Panc1 (cell line): ENCODE measurements at regions not wholly inside any gene's neighbourhood (a gene's known extent, or its start where the extent isn't known, plus 50 kb on each side); places are given as distances from the start of the nearest gene placed in this dataset.

ENCODE experiments used
- ATAC-seq: fragments of 200-7000 bp; cut with Tn5 transposase; 2 replicates; pipeline ENCODE4 v1.9.1; 2020; ENCODE audit warnings: mild to moderate bottlenecking, moderate library complexity
- BruUV-seq: library from RNA; stranded (reverse); fragments of 400-500 nt; replicated peaks from 2 replicates; lab custom pipeline; 2021; lab: Mats Ljungman, UMichigan
- CTCF ChIA-PET: fragments of 300-600 bp; sonication (Branson Sonifier 250); formaldehyde crosslinking; loops from one replicate; lab custom pipeline; 2022; ENCODE audit warnings: antibody characterized with exemption; lab: Charles Lee
- POLR2A ChIA-PET: fragments of 300-600 bp; sonication (Branson Sonifier 250); formaldehyde crosslinking; loops from one replicate; lab custom pipeline; 2022; ENCODE audit warnings: antibody characterized with exemption; lab: Charles Lee
- DNase-seq: peaks from one replicate; pipeline ENCODE4 v3.0.0-alpha.2; 2010; ENCODE audit warnings: low read depth, low spot score
- H3K27ac ChIP-seq: 2 replicates; pipeline ENCODE4 v1.5.1; 2011; ENCODE audit warnings: mild to moderate bottlenecking, low read length, inconsistent platforms
- H3K27me3 ChIP-seq: fragments of 200-500 bp; sonication (Bioruptor generic); 2 replicates; pipeline ENCODE4 v1.6.0; 2014; ENCODE audit warnings: low read length, inconsistent platforms; ENCODE audit not compliant: control insufficient read depth, insufficient read depth
- H3K36me3 ChIP-seq: fragments of 200-500 bp; sonication (Bioruptor generic); 2 replicates; pipeline ENCODE4 v1.5.1; 2014; ENCODE audit warnings: inconsistent platforms, mild to moderate bottlenecking, low read length, moderate library complexity; ENCODE audit not compliant: control insufficient read depth, insufficient read depth
- H3K4me1 ChIP-seq: 2 replicates; pipeline ENCODE4 v1.5.1; 2011; ENCODE audit warnings: inconsistent platforms, mild to moderate bottlenecking, low read length, moderate library complexity; ENCODE audit not compliant: control insufficient read depth, insufficient read depth
- H3K4me3 ChIP-seq, 2 experiments: 2 replicates each; pipeline ENCODE4 v1.5.1; 2011 to 2012; ENCODE audit warnings: low read depth in 2 of 2, low read length in 2 of 2, mild to moderate bottlenecking in 2 of 2, inconsistent platforms in 1 of 2, moderate library complexity in 1 of 2
- H3K9me3 ChIP-seq: fragments of 200-500 bp; sonication (Bioruptor generic); 2 replicates; pipeline ENCODE4 v1.5.1; 2014; ENCODE audit warnings: low read depth, mild to moderate bottlenecking, inconsistent platforms, low read length, moderate library complexity; ENCODE audit not compliant: control insufficient read depth, insufficient read depth
- POLR2AphosphoS5 ChIP-seq: IDR thresholded peaks from 2 replicates; pipeline ENCODE4 v1.6.1; 2012; ENCODE audit warnings: mild to moderate bottlenecking, low read depth, low read length, moderate library complexity
- SIN3A ChIP-seq: IDR thresholded peaks from 2 replicates; pipeline ENCODE4 v1.6.1; 2012; ENCODE audit warnings: low read depth, mild to moderate bottlenecking, low read length, moderate library complexity, borderline replicate concordance; ENCODE audit not compliant: insufficient read depth
- TCF7L2 ChIP-seq: IDR thresholded peaks from 2 replicates; pipeline ENCODE4 v1.6.1; 2011; ENCODE audit warnings: mild to moderate bottlenecking, low read depth, low read length, inconsistent platforms
- in situ Hi-C: cut with HindIII; loops from 2 replicates; pipeline ENCODE4 v1.10.0; 2016; ENCODE audit warnings: low sequenced_read_pairs, low pct_unique_long_range_greater_than_20kb
- intact Hi-C: fragments of 100-400 bp; cut with micrococcal nuclease; formaldehyde crosslinking; loops from one replicate; pipeline ENCODE4 v1.10.0; 2022; ENCODE audit not compliant: unreplicated experiment
- TF ChIP-seq, protein P1 (sequence below): fragments of 450-650 bp; IDR thresholded peaks from 2 replicates; pipeline ENCODE4 v1.5.1; 2017; ENCODE audit warnings: mild to moderate bottlenecking
- TF ChIP-seq, protein P2 (sequence below), 2 experiments: IDR thresholded peaks; 2 replicates each; pipeline ENCODE4 v1.6.1; 2011 to 2012; ENCODE audit warnings: low read depth in 2 of 2, control low read depth in 1 of 2, low read length in 1 of 2, mild to moderate bottlenecking in 1 of 2, moderate library complexity in 1 of 2; ENCODE audit not compliant: insufficient read depth in 1 of 2

DNA sequence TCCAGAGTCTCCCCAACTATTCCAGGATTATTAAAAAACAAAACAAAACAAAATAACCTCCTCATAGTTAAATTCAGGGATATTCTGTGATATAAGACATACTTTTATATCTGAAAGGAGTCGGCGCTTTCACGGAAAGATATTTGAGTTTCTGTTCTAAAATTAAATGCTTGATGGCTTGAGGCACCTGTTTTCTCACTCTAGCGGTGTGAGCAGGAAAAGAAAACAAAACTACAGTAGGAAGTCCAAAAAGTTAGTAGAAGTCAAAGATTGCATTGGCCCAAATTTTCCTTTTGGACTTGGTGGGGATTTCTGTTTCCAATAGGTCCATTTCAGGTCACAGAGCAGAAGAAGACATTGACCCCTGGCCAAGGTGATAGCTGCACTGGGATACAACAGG is 716.1 kb upstream of the POT1 start:
- intact Hi-C loops, result no loop called here
- DNase-seq, result no peak

DNA sequence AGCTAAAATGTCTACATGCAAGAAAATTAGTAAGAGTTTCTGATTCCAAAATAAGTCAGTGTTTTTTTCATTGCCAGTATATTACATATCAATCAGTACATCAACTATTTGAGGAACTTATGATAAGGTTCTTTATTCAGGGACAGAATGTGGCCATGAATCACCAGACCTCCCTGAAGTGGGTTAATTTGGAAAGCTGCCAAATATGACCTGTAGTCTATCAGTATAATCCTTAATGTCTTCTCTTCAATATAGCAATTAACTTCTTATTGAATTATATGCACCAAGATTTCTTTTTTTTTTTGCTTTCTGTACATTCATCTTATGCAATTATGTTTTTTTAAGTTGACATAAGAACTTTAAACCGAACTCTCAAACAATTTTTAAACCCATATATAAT is 714.5 kb upstream of the POT1 start:
- Histone ChIP-seq H3K27me3 (no peaks in the 10 kb centered on the region), H3K4me1 (no peaks in the 10 kb centered on the region), H3K4me3 (no peak overlapping the region), H3K9me3 (no peaks in the 10 kb centered on the region), H3K36me3 (no peaks in the 10 kb centered on the region), H3K27ac (no peak overlapping the region)
- POLR2A ChIA-PET, result no interaction called here
- TF ChIP-seq POLR2AphosphoS5 (no peak), SIN3A (no peak), TCF7L2 (no peak)
- TF ChIP-seq, protein P1, sequence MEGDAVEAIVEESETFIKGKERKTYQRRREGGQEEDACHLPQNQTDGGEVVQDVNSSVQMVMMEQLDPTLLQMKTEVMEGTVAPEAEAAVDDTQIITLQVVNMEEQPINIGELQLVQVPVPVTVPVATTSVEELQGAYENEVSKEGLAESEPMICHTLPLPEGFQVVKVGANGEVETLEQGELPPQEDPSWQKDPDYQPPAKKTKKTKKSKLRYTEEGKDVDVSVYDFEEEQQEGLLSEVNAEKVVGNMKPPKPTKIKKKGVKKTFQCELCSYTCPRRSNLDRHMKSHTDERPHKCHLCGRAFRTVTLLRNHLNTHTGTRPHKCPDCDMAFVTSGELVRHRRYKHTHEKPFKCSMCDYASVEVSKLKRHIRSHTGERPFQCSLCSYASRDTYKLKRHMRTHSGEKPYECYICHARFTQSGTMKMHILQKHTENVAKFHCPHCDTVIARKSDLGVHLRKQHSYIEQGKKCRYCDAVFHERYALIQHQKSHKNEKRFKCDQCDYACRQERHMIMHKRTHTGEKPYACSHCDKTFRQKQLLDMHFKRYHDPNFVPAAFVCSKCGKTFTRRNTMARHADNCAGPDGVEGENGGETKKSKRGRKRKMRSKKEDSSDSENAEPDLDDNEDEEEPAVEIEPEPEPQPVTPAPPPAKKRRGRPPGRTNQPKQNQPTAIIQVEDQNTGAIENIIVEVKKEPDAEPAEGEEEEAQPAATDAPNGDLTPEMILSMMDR, result no peak
- TF ChIP-seq, protein P2, sequence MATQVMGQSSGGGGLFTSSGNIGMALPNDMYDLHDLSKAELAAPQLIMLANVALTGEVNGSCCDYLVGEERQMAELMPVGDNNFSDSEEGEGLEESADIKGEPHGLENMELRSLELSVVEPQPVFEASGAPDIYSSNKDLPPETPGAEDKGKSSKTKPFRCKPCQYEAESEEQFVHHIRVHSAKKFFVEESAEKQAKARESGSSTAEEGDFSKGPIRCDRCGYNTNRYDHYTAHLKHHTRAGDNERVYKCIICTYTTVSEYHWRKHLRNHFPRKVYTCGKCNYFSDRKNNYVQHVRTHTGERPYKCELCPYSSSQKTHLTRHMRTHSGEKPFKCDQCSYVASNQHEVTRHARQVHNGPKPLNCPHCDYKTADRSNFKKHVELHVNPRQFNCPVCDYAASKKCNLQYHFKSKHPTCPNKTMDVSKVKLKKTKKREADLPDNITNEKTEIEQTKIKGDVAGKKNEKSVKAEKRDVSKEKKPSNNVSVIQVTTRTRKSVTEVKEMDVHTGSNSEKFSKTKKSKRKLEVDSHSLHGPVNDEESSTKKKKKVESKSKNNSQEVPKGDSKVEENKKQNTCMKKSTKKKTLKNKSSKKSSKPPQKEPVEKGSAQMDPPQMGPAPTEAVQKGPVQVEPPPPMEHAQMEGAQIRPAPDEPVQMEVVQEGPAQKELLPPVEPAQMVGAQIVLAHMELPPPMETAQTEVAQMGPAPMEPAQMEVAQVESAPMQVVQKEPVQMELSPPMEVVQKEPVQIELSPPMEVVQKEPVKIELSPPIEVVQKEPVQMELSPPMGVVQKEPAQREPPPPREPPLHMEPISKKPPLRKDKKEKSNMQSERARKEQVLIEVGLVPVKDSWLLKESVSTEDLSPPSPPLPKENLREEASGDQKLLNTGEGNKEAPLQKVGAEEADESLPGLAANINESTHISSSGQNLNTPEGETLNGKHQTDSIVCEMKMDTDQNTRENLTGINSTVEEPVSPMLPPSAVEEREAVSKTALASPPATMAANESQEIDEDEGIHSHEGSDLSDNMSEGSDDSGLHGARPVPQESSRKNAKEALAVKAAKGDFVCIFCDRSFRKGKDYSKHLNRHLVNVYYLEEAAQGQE (IDR thresholded peaks at IDR 0.05; ENCODE audit: insufficient read depth in 1 of 2, low read depth in 2 of 2, low read length in 1 of 2), result no peak
- no TSS peak for BruUV-seq
- CTCF ChIA-PET, result no interaction called here
- ATAC-seq (no peak), DNase-seq (no peak)
- intact Hi-C loops (no loop called here), in situ Hi-C loops (no loop called here)

More for the DNA sequence above, 716.1 kb upstream of the POT1 start:
- in situ Hi-C loops, result no loop called here
- Histone ChIP-seq H3K4me3 (no peak overlapping the region), H3K27ac (no peak overlapping the region), H3K4me1 (no peaks in the 10 kb centered on the region), H3K36me3 (no peaks in the 10 kb centered on the region), H3K9me3 (no peaks in the 10 kb centered on the region), H3K27me3 (no peaks in the 10 kb centered on the region)
- ATAC-seq, result no peak
- no TSS peak for BruUV-seq
- ChIA-PET CTCF (no interaction called here), POLR2A (interaction anchor here (0.5 kb wide), 1 partner anchor 49 kb away, joined by 15 read pairs; no protein-coding TSS in a partner anchor)
- TF ChIP-seq, protein P2 (IDR thresholded peaks at IDR 0.05; ENCODE audit: insufficient read depth in 1 of 2, low read depth in 2 of 2, low read length in 1 of 2), result no peak
- TF ChIP-seq POLR2AphosphoS5 (no peak), SIN3A (no peak), TCF7L2 (no peak)
- TF ChIP-seq, protein P1, result no peak
